Spleen (tissue), 7 donors: ENCODE measurements at regions not wholly inside any gene's neighbourhood (a gene's known extent, or its start where the extent isn't known, plus 50 kb on each side); places are given as distances from the start of the nearest gene placed in this dataset.

Experiments used
- POLR2AphosphoS5 ChIP-seq, 3 donors: sonication (generic); formaldehyde crosslinking; IDR thresholded peaks; one replicate each; pipeline ENCODE4 v1.5.1; 2017; ENCODE audit warnings: antibody characterized with exemption in 3 of 3
- TF ChIP-seq, protein P1 (sequence below), 11 experiments: fragments of 200-600 bp in 7 of 11; fragments of 450-650 bp in 4 of 11; sonication (generic) in 4 of 11; IDR thresholded peaks in 8 of 11; conservative IDR thresholded peaks in 3 of 11; 1 replicate in 7 of 11; 2 replicates in 4 of 11; pipeline versions ENCODE4 v1.4.0 to v1.8.0; 2016 to 2021; ENCODE audit warnings: antibody characterized with exemption in 11 of 11, inconsistent platforms in 4 of 11, mild to moderate bottlenecking in 1 of 11
- donor health status: DM: no; HTN: no; CAD: no; lungs with moderate emphysema.
- donor health status: DM: no; HTN: no; CAD: no.
- donor health status: DM: no; HTN: no; CAD: no.

- TF ChIP-seq, protein P1, sequence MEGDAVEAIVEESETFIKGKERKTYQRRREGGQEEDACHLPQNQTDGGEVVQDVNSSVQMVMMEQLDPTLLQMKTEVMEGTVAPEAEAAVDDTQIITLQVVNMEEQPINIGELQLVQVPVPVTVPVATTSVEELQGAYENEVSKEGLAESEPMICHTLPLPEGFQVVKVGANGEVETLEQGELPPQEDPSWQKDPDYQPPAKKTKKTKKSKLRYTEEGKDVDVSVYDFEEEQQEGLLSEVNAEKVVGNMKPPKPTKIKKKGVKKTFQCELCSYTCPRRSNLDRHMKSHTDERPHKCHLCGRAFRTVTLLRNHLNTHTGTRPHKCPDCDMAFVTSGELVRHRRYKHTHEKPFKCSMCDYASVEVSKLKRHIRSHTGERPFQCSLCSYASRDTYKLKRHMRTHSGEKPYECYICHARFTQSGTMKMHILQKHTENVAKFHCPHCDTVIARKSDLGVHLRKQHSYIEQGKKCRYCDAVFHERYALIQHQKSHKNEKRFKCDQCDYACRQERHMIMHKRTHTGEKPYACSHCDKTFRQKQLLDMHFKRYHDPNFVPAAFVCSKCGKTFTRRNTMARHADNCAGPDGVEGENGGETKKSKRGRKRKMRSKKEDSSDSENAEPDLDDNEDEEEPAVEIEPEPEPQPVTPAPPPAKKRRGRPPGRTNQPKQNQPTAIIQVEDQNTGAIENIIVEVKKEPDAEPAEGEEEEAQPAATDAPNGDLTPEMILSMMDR (IDR thresholded peaks at IDR 0.05 in 8 of 11, conservative IDR thresholded peaks at IDR 0.05 in 3 of 11), result no peak
- TF ChIP-seq POLR2AphosphoS5 (IDR thresholded peaks at IDR 0.05), result no peak
Measured at GRCh38 chr4:142974328-142974727, 128.2 kb upstream of the INPP4B start.
